ENCODE measurements at regions not wholly inside any gene's neighbourhood (a gene's known extent, or its start where the extent isn't known, plus 50 kb on each side); places are given as distances from the start of the nearest gene placed in this dataset.

DNA sequence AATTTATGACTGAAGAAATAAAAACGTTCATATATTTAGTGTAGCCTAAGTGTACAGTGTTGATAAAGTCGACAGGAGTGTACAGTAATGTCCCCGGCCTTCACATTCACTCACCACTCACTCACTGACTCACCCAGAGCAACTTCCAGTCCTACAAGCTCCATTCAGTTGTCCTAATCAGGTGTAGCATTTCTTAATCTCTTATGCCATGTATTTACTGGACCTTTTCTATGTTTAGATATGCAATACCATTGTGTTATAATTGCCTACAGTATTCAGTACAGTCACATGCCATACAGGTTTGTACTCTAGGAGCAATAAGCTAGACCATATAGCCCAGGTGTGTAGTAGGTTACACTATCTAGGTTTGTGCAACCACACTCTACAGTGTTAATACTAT lies 610.2 kb upstream of the NOX3 start:
- H3K36me3 Mint-ChIP-seq (ENCODE audit: low read depth): no peaks in the 10 kb centered on the region
- no peak overlapping the region for H3K4me3 Mint-ChIP-seq
- H3K9me3 Mint-ChIP-seq: no peaks in the 10 kb centered on the region
- H3K27me3 Mint-ChIP-seq (ENCODE audit: insufficient read depth): peaks cover 4% of the 10 kb centered on the region; the same call in 1 of the 2 replicates
- no peak for DNase-seq
- H3K4me1 Mint-ChIP-seq (ENCODE audit: low read depth): no peaks in the 10 kb centered on the region
- no peak overlapping the region for H3K27ac Mint-ChIP-seq
- TF ChIP-seq CTCF (IDR thresholded peaks at IDR 0.05): no peak

GRCh38 chr6:156062091-156062563 lies 606.5 kb upstream of the NOX3 start:
- Mint-ChIP-seq H3K27ac (no peak overlapping the region), H3K36me3 (ENCODE audit: low read depth) (no peaks in the 10 kb centered on the region), H3K4me1 (ENCODE audit: low read depth) (no peaks in the 10 kb centered on the region), H3K4me3 (no peak overlapping the region), H3K27me3 (ENCODE audit: insufficient read depth) (peaks cover 7% of the 10 kb centered on the region), H3K9me3 (no peaks in the 10 kb centered on the region)
- no peak for TF ChIP-seq CTCF (IDR thresholded peaks at IDR 0.05)
- no peak for DNase-seq

- H3K9me3 Mint-ChIP-seq: no peaks in the 10 kb centered on the region
- no peaks in the 10 kb centered on the region for H3K36me3 Mint-ChIP-seq (ENCODE audit: low read depth)
- no peak for DNase-seq
- H3K27ac Mint-ChIP-seq: no peak overlapping the region
- H3K4me1 Mint-ChIP-seq (ENCODE audit: low read depth): no peaks in the 10 kb centered on the region
- H3K4me3 Mint-ChIP-seq: no peak overlapping the region
- no peak for TF ChIP-seq CTCF (IDR thresholded peaks at IDR 0.05)
- H3K27me3 Mint-ChIP-seq (ENCODE audit: insufficient read depth): peaks cover 7% of the 10 kb centered on the region
Measured at GRCh38 chr6:156061465-156061864, 605.8 kb upstream of the NOX3 start.

DNA sequence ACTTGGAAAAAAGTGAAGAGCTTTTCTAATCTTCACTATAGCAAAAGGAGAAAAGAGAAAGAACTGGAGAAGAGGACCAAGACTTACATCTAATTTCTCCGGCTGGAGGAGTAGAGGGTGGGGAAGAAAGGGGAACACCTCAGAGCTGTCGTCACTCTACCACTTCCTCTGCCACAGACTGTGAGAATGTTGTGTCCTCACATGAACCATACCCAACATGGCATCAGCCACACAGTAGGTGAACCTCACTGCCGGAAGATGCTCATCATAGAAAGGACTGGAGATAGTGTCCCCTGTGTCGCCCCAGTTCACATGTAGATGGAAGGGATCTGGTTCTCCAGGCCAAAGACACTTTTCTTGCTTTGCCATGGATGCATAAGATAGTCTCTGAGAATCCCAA lies 604.4 kb upstream of the NOX3 start:
- DNase-seq: no peak
- Mint-ChIP-seq H3K9me3 (no peaks in the 10 kb centered on the region), H3K4me3 (no peak overlapping the region), H3K4me1 (ENCODE audit: low read depth) (no peaks in the 10 kb centered on the region), H3K36me3 (ENCODE audit: low read depth) (no peaks in the 10 kb centered on the region), H3K27ac (no peak overlapping the region), H3K27me3 (ENCODE audit: insufficient read depth) (peaks cover 7% of the 10 kb centered on the region)
- no peak for TF ChIP-seq CTCF (IDR thresholded peaks at IDR 0.05)

DNA sequence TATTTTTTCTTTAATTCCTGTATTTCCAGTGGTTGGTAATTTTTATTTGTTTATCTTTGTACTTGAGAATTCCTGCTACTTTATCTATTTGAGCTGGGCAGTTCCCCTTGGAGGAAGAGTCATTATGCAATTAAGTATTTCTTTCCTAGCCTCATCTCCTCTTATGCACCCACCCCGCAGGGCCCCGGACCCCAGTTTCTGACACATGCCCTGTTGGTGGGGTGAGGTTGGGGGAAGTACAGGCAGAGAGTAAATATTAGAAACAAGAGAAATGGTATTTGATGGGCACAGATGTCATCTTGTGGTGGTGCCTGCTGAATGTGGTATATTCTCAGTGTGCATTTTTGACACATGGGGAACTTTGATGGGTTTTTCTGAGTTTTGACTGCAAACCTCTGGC lies 602.7 kb upstream of the NOX3 start:
- DNase-seq: no peak
- H3K4me1 Mint-ChIP-seq (ENCODE audit: low read depth): no peaks in the 10 kb centered on the region
- no peaks in the 10 kb centered on the region; the same call in 1 of the 2 replicates for H3K9me3 Mint-ChIP-seq
- no peak overlapping the region for H3K27ac Mint-ChIP-seq
- TF ChIP-seq CTCF (IDR thresholded peaks at IDR 0.05): no peak
- no peaks in the 10 kb centered on the region for H3K36me3 Mint-ChIP-seq (ENCODE audit: low read depth)
- peaks cover 7% of the 10 kb centered on the region for H3K27me3 Mint-ChIP-seq (ENCODE audit: insufficient read depth)
- no peak overlapping the region for H3K4me3 Mint-ChIP-seq

DNA sequence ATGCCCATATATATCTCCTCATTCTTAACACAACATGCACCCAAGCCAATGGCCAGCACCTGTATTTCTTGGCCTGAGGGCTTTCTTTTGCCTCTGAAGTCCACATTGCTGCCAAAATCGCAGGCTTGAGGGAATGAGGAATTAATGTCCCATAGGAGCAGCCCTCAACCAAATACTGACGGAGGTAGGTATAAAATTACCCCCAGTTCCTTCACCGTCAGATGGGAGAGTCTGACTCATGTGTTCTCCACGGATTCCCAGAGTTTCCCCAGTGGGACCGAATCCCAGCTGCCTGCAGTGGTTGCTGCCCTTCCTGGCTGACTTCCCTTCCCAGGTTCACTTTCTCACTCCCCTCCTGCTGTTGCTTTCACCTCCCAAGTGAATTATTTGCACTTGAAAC lies 602.2 kb upstream of the NOX3 start:
- no peak for TF ChIP-seq CTCF (IDR thresholded peaks at IDR 0.05)
- H3K27ac Mint-ChIP-seq: no peak overlapping the region
- no peaks in the 10 kb centered on the region for H3K36me3 Mint-ChIP-seq (ENCODE audit: low read depth)
- H3K27me3 Mint-ChIP-seq (ENCODE audit: insufficient read depth): peaks cover 7% of the 10 kb centered on the region
- H3K9me3 Mint-ChIP-seq: no peaks in the 10 kb centered on the region; the same call in 1 of the 2 replicates
- H3K4me3 Mint-ChIP-seq: no peak overlapping the region
- H3K4me1 Mint-ChIP-seq (ENCODE audit: low read depth): no peaks in the 10 kb centered on the region
- no peak for DNase-seq

Data from HFFc6 (cell line).